OCI-LY1 (cell line): ENCODE measurements at regions not wholly inside any gene's neighbourhood (a gene's known extent, or its start where the extent isn't known, plus 50 kb on each side); places are given as distances from the start of the nearest gene placed in this dataset.

Experiments used
- EZH2 ChIP-seq: fragments of 200-600 bp; sonication (generic), shearing (Covaris generic); IDR thresholded peaks from 2 replicates; pipeline ENCODE4 v1.8.0; 2017; ENCODE audit warnings: borderline replicate concordance, mixed run types, mild to moderate bottlenecking, antibody characterized with exemption, low read length, moderate library complexity, mixed read lengths
- TF ChIP-seq, protein P1 (sequence below): fragments of 200-600 bp; sonication (generic), shearing (Covaris generic); IDR thresholded peaks from 2 replicates; pipeline ENCODE4 v1.5.1; 2017; ENCODE audit warnings: mild to moderate bottlenecking, antibody characterized with exemption, low read length, moderate library complexity, mixed read lengths

GRCh38 chr2:67039058-67039457 lies 358.1 kb upstream of the ETAA1 start:
- TF ChIP-seq, protein P1, sequence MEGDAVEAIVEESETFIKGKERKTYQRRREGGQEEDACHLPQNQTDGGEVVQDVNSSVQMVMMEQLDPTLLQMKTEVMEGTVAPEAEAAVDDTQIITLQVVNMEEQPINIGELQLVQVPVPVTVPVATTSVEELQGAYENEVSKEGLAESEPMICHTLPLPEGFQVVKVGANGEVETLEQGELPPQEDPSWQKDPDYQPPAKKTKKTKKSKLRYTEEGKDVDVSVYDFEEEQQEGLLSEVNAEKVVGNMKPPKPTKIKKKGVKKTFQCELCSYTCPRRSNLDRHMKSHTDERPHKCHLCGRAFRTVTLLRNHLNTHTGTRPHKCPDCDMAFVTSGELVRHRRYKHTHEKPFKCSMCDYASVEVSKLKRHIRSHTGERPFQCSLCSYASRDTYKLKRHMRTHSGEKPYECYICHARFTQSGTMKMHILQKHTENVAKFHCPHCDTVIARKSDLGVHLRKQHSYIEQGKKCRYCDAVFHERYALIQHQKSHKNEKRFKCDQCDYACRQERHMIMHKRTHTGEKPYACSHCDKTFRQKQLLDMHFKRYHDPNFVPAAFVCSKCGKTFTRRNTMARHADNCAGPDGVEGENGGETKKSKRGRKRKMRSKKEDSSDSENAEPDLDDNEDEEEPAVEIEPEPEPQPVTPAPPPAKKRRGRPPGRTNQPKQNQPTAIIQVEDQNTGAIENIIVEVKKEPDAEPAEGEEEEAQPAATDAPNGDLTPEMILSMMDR: no peak
- no peak for TF ChIP-seq EZH2
